ENCODE measurements at regions not wholly inside any gene's neighbourhood (a gene's known extent, or its start where the extent isn't known, plus 50 kb on each side); places are given as distances from the start of the nearest gene placed in this dataset.

GRCh38 chr2:204129591-204130294 is 193.2 kb downstream of the ICOS start:
- TF ChIP-seq FOXP2 (optimal IDR thresholded peaks at IDR 0.05; ENCODE audit: control extremely low read depth, extremely low read length, insufficient read depth) (no peak), POLR2AphosphoS5 (IDR thresholded peaks at IDR 0.05; ENCODE audit: borderline replicate concordance, low read depth, low read length) (no peak), EZH2 (IDR thresholded peaks at IDR 0.05) (no peak)
- H3K4me3 ChIP-seq, result no peak overlapping the region
- H3K9ac ChIP-seq (ENCODE audit: insufficient read length), result no peak overlapping the region
- H3K27ac ChIP-seq, result no peak overlapping the region
- no peak for DNase-seq (ENCODE audit: low read depth, low spot score)
- no peaks in the 10 kb centered on the region for H3K36me3 ChIP-seq (ENCODE audit: insufficient read depth, low read length)
- no peaks in the 10 kb centered on the region for H3K9me3 ChIP-seq (ENCODE audit: low read depth, low read length)

- no peak for DNase-seq (ENCODE audit: low read depth, low spot score)
- no peaks in the 10 kb centered on the region for H3K36me3 ChIP-seq (ENCODE audit: insufficient read depth, low read length)
- no peak overlapping the region for H3K9ac ChIP-seq (ENCODE audit: insufficient read length)
- no peak overlapping the region for H3K4me3 ChIP-seq
- TF ChIP-seq POLR2AphosphoS5 (IDR thresholded peaks at IDR 0.05; ENCODE audit: borderline replicate concordance, low read depth, low read length), result no peak
- TF ChIP-seq FOXP2 (optimal IDR thresholded peaks at IDR 0.05; ENCODE audit: control extremely low read depth, extremely low read length, insufficient read depth), result no peak
- TF ChIP-seq EZH2 (IDR thresholded peaks at IDR 0.05), result no peak
- no peaks in the 10 kb centered on the region for H3K9me3 ChIP-seq (ENCODE audit: low read depth, low read length)
- H3K27ac ChIP-seq, result no peak overlapping the region
Measured at GRCh38 chr2:204131621-204132020, 195.1 kb downstream of the ICOS start.

GRCh38 chr2:204133476-204133875 is 196.9 kb downstream of the ICOS start:
- no peaks in the 10 kb centered on the region for H3K36me3 ChIP-seq (ENCODE audit: insufficient read depth, low read length)
- no peak overlapping the region for H3K4me3 ChIP-seq
- H3K9ac ChIP-seq (ENCODE audit: insufficient read length), result no peak overlapping the region
- H3K27ac ChIP-seq, result no peak overlapping the region
- DNase-seq (ENCODE audit: low read depth, low spot score), result no peak
- no peaks in the 10 kb centered on the region for H3K9me3 ChIP-seq (ENCODE audit: low read depth, low read length)
- no peak for TF ChIP-seq POLR2AphosphoS5 (IDR thresholded peaks at IDR 0.05; ENCODE audit: borderline replicate concordance, low read depth, low read length)
- no peak for TF ChIP-seq FOXP2 (optimal IDR thresholded peaks at IDR 0.05; ENCODE audit: control extremely low read depth, extremely low read length, insufficient read depth)
- TF ChIP-seq EZH2 (IDR thresholded peaks at IDR 0.05), result no peak

- TF ChIP-seq EZH2 (IDR thresholded peaks at IDR 0.05), result no peak
- TF ChIP-seq FOXP2 (optimal IDR thresholded peaks at IDR 0.05; ENCODE audit: control extremely low read depth, extremely low read length, insufficient read depth), result no peak
- TF ChIP-seq POLR2AphosphoS5 (IDR thresholded peaks at IDR 0.05; ENCODE audit: borderline replicate concordance, low read depth, low read length), result no peak
- Histone ChIP-seq H3K4me3 (no peak overlapping the region), H3K27ac (no peak overlapping the region), H3K36me3 (ENCODE audit: insufficient read depth, low read length) (no peaks in the 10 kb centered on the region), H3K9me3 (ENCODE audit: low read depth, low read length) (no peaks in the 10 kb centered on the region), H3K9ac (ENCODE audit: insufficient read length) (no peak overlapping the region)
- DNase-seq (ENCODE audit: low read depth, low spot score), result no peak
Measured at GRCh38 chr2:204134421-204134820, 197.9 kb downstream of the ICOS start.

GRCh38 chr2:204135752-204136151 is 199.2 kb downstream of the ICOS start:
- H3K36me3 ChIP-seq (ENCODE audit: insufficient read depth, low read length), result no peaks in the 10 kb centered on the region
- H3K9ac ChIP-seq (ENCODE audit: insufficient read length), result no peak overlapping the region
- H3K27ac ChIP-seq, result no peak overlapping the region
- H3K9me3 ChIP-seq (ENCODE audit: low read depth, low read length), result no peaks in the 10 kb centered on the region
- no peak for DNase-seq (ENCODE audit: low read depth, low spot score)
- H3K4me3 ChIP-seq, result no peak overlapping the region
- TF ChIP-seq FOXP2 (optimal IDR thresholded peaks at IDR 0.05; ENCODE audit: control extremely low read depth, extremely low read length, insufficient read depth) (no peak), EZH2 (IDR thresholded peaks at IDR 0.05) (no peak), POLR2AphosphoS5 (IDR thresholded peaks at IDR 0.05; ENCODE audit: borderline replicate concordance, low read depth, low read length) (no peak)

GRCh38 chr2:204138206-204138605 is 201.6 kb downstream of the ICOS start:
- TF ChIP-seq EZH2 (IDR thresholded peaks at IDR 0.05), result no peak
- no peak for TF ChIP-seq POLR2AphosphoS5 (IDR thresholded peaks at IDR 0.05; ENCODE audit: borderline replicate concordance, low read depth, low read length)
- no peak for TF ChIP-seq FOXP2 (optimal IDR thresholded peaks at IDR 0.05; ENCODE audit: control extremely low read depth, extremely low read length, insufficient read depth)
- no peak overlapping the region for H3K4me3 ChIP-seq
- no peaks in the 10 kb centered on the region for H3K9me3 ChIP-seq (ENCODE audit: low read depth, low read length)
- no peak overlapping the region for H3K9ac ChIP-seq (ENCODE audit: insufficient read length)
- no peak for DNase-seq (ENCODE audit: low read depth, low spot score)
- H3K36me3 ChIP-seq (ENCODE audit: insufficient read depth, low read length), result no peaks in the 10 kb centered on the region
- no peak overlapping the region for H3K27ac ChIP-seq

GRCh38 chr2:204140246-204140645 is 203.7 kb downstream of the ICOS start:
- H3K9me3 ChIP-seq (ENCODE audit: low read depth, low read length), result no peaks in the 10 kb centered on the region
- no peak for TF ChIP-seq FOXP2 (optimal IDR thresholded peaks at IDR 0.05; ENCODE audit: control extremely low read depth, extremely low read length, insufficient read depth)
- no peak for TF ChIP-seq POLR2AphosphoS5 (IDR thresholded peaks at IDR 0.05; ENCODE audit: borderline replicate concordance, low read depth, low read length)
- no peak for TF ChIP-seq EZH2 (IDR thresholded peaks at IDR 0.05)
- no peak overlapping the region for H3K4me3 ChIP-seq
- H3K27ac ChIP-seq, result no peak overlapping the region
- no peak overlapping the region for H3K9ac ChIP-seq (ENCODE audit: insufficient read length)
- DNase-seq (ENCODE audit: low read depth, low spot score), result no peak
- H3K36me3 ChIP-seq (ENCODE audit: insufficient read depth, low read length), result no peaks in the 10 kb centered on the region

- Histone ChIP-seq H3K27ac (no peak overlapping the region), H3K4me3 (no peak overlapping the region), H3K9ac (ENCODE audit: insufficient read length) (no peak overlapping the region), H3K9me3 (ENCODE audit: low read depth, low read length) (no peaks in the 10 kb centered on the region), H3K36me3 (ENCODE audit: insufficient read depth, low read length) (no peaks in the 10 kb centered on the region)
- no peak for DNase-seq (ENCODE audit: low read depth, low spot score)
- TF ChIP-seq POLR2AphosphoS5 (IDR thresholded peaks at IDR 0.05; ENCODE audit: borderline replicate concordance, low read depth, low read length) (no peak), FOXP2 (optimal IDR thresholded peaks at IDR 0.05; ENCODE audit: control extremely low read depth, extremely low read length, insufficient read depth) (no peak), EZH2 (IDR thresholded peaks at IDR 0.05) (no peak)
Measured at GRCh38 chr2:204143216-204144014, 206.9 kb downstream of the ICOS start.
